ENCODE measurements at regions not wholly inside any gene's neighbourhood (a gene's known extent, or its start where the extent isn't known, plus 50 kb on each side); places are given as distances from the start of the nearest gene placed in this dataset.

- no peaks in the 10 kb centered on the region for H3K27me3 ChIP-seq (ENCODE audit: control insufficient read depth, insufficient read depth, low read length)
- Mint-ChIP-seq H3K36me3 (no peaks in the 10 kb centered on the region), H3K4me3 (no peak overlapping the region), H3K27ac (no peak overlapping the region), H3K27me3 (no peaks in the 10 kb centered on the region), H3K4me1 (no peaks in the 10 kb centered on the region), H3K9me3 (peaks cover 0 to 16% (median 4%) of the 10 kb centered on the region in 7 donors)
- ATAC-seq (ENCODE audit: low read depth in 2 of 2) (no peak), DNase-seq (no peak)
- no peak overlapping the region for H3K27ac ChIP-seq (ENCODE audit: insufficient read depth, low read length, poor library complexity, severe bottlenecking)
- no peak overlapping the region for H3K4me3 ChIP-seq (ENCODE audit: low read depth, low read length)
- no peaks in the 10 kb centered on the region for H3K36me3 ChIP-seq (ENCODE audit: control insufficient read depth, insufficient read depth, low read length)
- no peaks in the 10 kb centered on the region for H3K4me1 ChIP-seq (ENCODE audit: control insufficient read depth, insufficient read depth, low read length, poor library complexity, severe bottlenecking)
- H3K9me3 ChIP-seq (ENCODE audit: control insufficient read depth in 2 of 2, low read length in 2 of 2), result no peaks in the 10 kb centered on the region
These were observed 414.7 kb downstream of the SLC16A7 start for GRCh38 chr12:60010486-60010885.

- Mint-ChIP-seq H3K27me3 (no peaks in the 10 kb centered on the region), H3K27ac (no peak overlapping the region), H3K36me3 (no peaks in the 10 kb centered on the region), H3K4me3 (no peak overlapping the region), H3K4me1 (no peaks in the 10 kb centered on the region), H3K9me3 (peaks cover 0 to 20% (median 4%) of the 10 kb centered on the region in 7 donors)
- DNase-seq (no peak), ATAC-seq (ENCODE audit: low read depth in 2 of 2) (no peak)
- no peak overlapping the region for H3K27ac ChIP-seq (ENCODE audit: insufficient read depth, low read length, poor library complexity, severe bottlenecking)
- H3K4me1 ChIP-seq (ENCODE audit: control insufficient read depth, insufficient read depth, low read length, poor library complexity, severe bottlenecking), result no peaks in the 10 kb centered on the region
- no peaks in the 10 kb centered on the region for H3K9me3 ChIP-seq (ENCODE audit: control insufficient read depth in 2 of 2, low read length in 2 of 2)
- no peaks in the 10 kb centered on the region for H3K36me3 ChIP-seq (ENCODE audit: control insufficient read depth, insufficient read depth, low read length)
- H3K4me3 ChIP-seq (ENCODE audit: low read depth, low read length), result no peak overlapping the region
- H3K27me3 ChIP-seq (ENCODE audit: control insufficient read depth, insufficient read depth, low read length), result no peaks in the 10 kb centered on the region
These were observed 416.8 kb downstream of the SLC16A7 start for GRCh38 chr12:60012659-60013058.

DNA sequence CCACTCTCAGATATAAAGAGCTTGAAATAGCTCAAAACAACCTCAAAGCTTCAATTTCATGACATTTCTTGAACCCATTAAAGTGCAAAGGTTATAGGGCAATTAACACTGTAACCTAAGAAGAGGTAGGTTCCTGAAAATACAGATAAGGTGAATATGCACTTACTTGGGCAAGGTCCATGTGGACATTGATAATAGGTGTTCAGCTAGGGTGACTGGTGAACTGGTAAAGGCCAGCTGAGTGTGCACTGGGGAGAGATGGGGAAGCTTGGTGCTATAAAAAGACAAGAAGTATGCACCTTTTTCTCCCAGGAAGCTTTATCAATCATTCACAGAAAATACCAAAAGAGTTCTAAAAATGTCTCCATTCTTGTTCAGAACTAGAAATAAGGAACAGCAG lies 418.6 kb downstream of the SLC16A7 start:
- no peak overlapping the region for H3K4me3 Mint-ChIP-seq
- Histone ChIP-seq H3K4me3 (ENCODE audit: low read depth, low read length) (no peak overlapping the region), H3K27me3 (ENCODE audit: control insufficient read depth, insufficient read depth, low read length) (no peaks in the 10 kb centered on the region), H3K4me1 (ENCODE audit: control insufficient read depth, insufficient read depth, low read length, poor library complexity, severe bottlenecking) (no peaks in the 10 kb centered on the region), H3K36me3 (ENCODE audit: control insufficient read depth, insufficient read depth, low read length) (no peaks in the 10 kb centered on the region), H3K9me3 (ENCODE audit: control insufficient read depth in 2 of 2, low read length in 2 of 2) (no peaks in the 10 kb centered on the region), H3K27ac (ENCODE audit: insufficient read depth, low read length, poor library complexity, severe bottlenecking) (no peak overlapping the region)
- peaks cover 0 to 20% (median 4%) of the 10 kb centered on the region in 7 donors for H3K9me3 Mint-ChIP-seq
- DNase-seq (no peak), ATAC-seq (ENCODE audit: low read depth in 2 of 2) (no peak)
- H3K27ac Mint-ChIP-seq, result no peak overlapping the region
- no peaks in the 10 kb centered on the region for H3K36me3 Mint-ChIP-seq
- no peaks in the 10 kb centered on the region for H3K4me1 Mint-ChIP-seq
- no peaks in the 10 kb centered on the region for H3K27me3 Mint-ChIP-seq

DNA sequence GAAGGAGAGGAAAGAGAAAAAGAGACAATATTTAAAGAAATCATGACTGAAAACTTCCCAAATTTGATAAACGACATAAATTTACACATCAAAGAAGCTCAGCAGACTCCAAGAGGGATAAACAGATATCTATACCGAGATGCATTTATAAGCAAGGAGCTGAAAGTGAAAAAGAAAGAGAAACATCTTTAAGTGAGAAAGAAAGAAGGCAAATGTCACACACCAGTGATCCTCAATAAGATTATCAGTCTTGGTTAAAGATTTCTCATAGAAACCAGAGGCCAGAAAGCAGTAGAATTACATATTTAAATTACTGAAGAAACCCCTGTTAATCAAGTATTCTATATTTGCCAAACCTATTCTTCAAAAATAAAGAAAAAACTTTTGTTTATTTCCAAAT lies 424.2 kb downstream of the SLC16A7 start:
- Mint-ChIP-seq H3K27me3 (no peaks in the 10 kb centered on the region), H3K36me3 (no peaks in the 10 kb centered on the region), H3K9me3 (peaks cover 0 to 8% (median 5%) of the 10 kb centered on the region in 7 donors), H3K4me3 (no peak overlapping the region), H3K27ac (no peak overlapping the region), H3K4me1 (no peaks in the 10 kb centered on the region)
- H3K4me1 ChIP-seq (ENCODE audit: control insufficient read depth, insufficient read depth, low read length, poor library complexity, severe bottlenecking), result no peaks in the 10 kb centered on the region
- DNase-seq (no peak), ATAC-seq (ENCODE audit: low read depth in 2 of 2) (no peak)
- no peaks in the 10 kb centered on the region for H3K9me3 ChIP-seq (ENCODE audit: control insufficient read depth in 2 of 2, low read length in 2 of 2)
- H3K4me3 ChIP-seq (ENCODE audit: low read depth, low read length), result no peak overlapping the region
- no peaks in the 10 kb centered on the region for H3K36me3 ChIP-seq (ENCODE audit: control insufficient read depth, insufficient read depth, low read length)
- H3K27me3 ChIP-seq (ENCODE audit: control insufficient read depth, insufficient read depth, low read length), result no peaks in the 10 kb centered on the region
- H3K27ac ChIP-seq (ENCODE audit: insufficient read depth, low read length, poor library complexity, severe bottlenecking), result no peak overlapping the region

GRCh38 chr12:60021235-60021634 lies 425.4 kb downstream of the SLC16A7 start:
- no peak overlapping the region for H3K27ac Mint-ChIP-seq
- H3K27ac ChIP-seq (ENCODE audit: insufficient read depth, low read length, poor library complexity, severe bottlenecking), result no peak overlapping the region
- no peaks in the 10 kb centered on the region for H3K4me1 ChIP-seq (ENCODE audit: control insufficient read depth, insufficient read depth, low read length, poor library complexity, severe bottlenecking)
- H3K4me3 Mint-ChIP-seq, result no peak overlapping the region
- H3K27me3 ChIP-seq (ENCODE audit: control insufficient read depth, insufficient read depth, low read length), result no peaks in the 10 kb centered on the region
- no peaks in the 10 kb centered on the region for H3K4me1 Mint-ChIP-seq
- DNase-seq, result no peak
- peaks cover 0 to 8% (median 6%) of the 10 kb centered on the region in 7 donors for H3K9me3 Mint-ChIP-seq
- no peak overlapping the region for H3K4me3 ChIP-seq (ENCODE audit: low read depth, low read length)
- no peaks in the 10 kb centered on the region for H3K36me3 Mint-ChIP-seq
- no peaks in the 10 kb centered on the region for H3K36me3 ChIP-seq (ENCODE audit: control insufficient read depth, insufficient read depth, low read length)
- no peaks in the 10 kb centered on the region for H3K27me3 Mint-ChIP-seq
- no peaks in the 10 kb centered on the region for H3K9me3 ChIP-seq (ENCODE audit: control insufficient read depth in 2 of 2, low read length in 2 of 2)
- no peak for ATAC-seq (ENCODE audit: low read depth in 2 of 2)

DNA sequence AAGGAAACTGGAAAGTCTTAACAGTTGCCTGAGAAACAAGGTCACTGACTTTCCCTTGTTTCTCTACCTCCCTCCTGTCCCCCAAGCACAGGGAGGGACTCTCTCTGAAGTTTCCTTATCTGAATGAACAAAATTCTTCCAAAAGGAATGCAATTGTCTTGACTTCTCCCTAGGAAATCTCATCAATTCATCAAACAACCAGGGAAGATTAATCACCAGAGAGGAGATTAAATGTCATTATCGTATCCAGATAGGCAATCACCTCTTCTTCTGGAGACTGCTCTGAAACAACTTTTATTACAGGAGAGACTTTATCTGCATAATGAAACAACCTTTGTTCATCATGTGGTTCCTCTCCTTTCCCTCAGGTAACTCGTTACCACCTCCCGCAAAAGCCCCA lies 431.4 kb downstream of the SLC16A7 start:
- Histone ChIP-seq H3K36me3 (ENCODE audit: control insufficient read depth, insufficient read depth, low read length) (no peaks in the 10 kb centered on the region), H3K27me3 (ENCODE audit: control insufficient read depth, insufficient read depth, low read length) (no peaks in the 10 kb centered on the region), H3K9me3 (ENCODE audit: control insufficient read depth in 2 of 2, low read length in 2 of 2) (no peaks in the 10 kb centered on the region), H3K27ac (ENCODE audit: insufficient read depth, low read length, poor library complexity, severe bottlenecking) (no peak overlapping the region), H3K4me3 (ENCODE audit: low read depth, low read length) (no peak overlapping the region), H3K4me1 (ENCODE audit: control insufficient read depth, insufficient read depth, low read length, poor library complexity, severe bottlenecking) (no peaks in the 10 kb centered on the region)
- ATAC-seq (ENCODE audit: low read depth in 2 of 2) (no peak), DNase-seq (no peak)
- H3K36me3 Mint-ChIP-seq, result no peaks in the 10 kb centered on the region
- H3K9me3 Mint-ChIP-seq, result peaks cover 0 to 7% (median 4%) of the 10 kb centered on the region in 7 donors
- no peak overlapping the region for H3K27ac Mint-ChIP-seq
- H3K4me1 Mint-ChIP-seq, result no peaks in the 10 kb centered on the region
- no peaks in the 10 kb centered on the region for H3K27me3 Mint-ChIP-seq
- no peak overlapping the region for H3K4me3 Mint-ChIP-seq

GRCh38 chr12:60034147-60034546 lies 438.3 kb downstream of the SLC16A7 start:
- H3K4me1 Mint-ChIP-seq, result no peaks in the 10 kb centered on the region
- H3K27ac ChIP-seq (ENCODE audit: insufficient read depth, low read length, poor library complexity, severe bottlenecking), result no peak overlapping the region
- H3K4me3 Mint-ChIP-seq, result no peak overlapping the region
- H3K4me3 ChIP-seq (ENCODE audit: low read depth, low read length), result no peak overlapping the region
- H3K4me1 ChIP-seq (ENCODE audit: control insufficient read depth, insufficient read depth, low read length, poor library complexity, severe bottlenecking), result no peaks in the 10 kb centered on the region
- ATAC-seq (ENCODE audit: low read depth in 2 of 2) (no peak), DNase-seq (no peak)
- peaks cover 2 to 15% (median 9%) of the 10 kb centered on the region in 7 donors for H3K9me3 Mint-ChIP-seq
- H3K36me3 ChIP-seq (ENCODE audit: control insufficient read depth, insufficient read depth, low read length), result no peaks in the 10 kb centered on the region
- no peaks in the 10 kb centered on the region for H3K27me3 ChIP-seq (ENCODE audit: control insufficient read depth, insufficient read depth, low read length)
- no peaks in the 10 kb centered on the region for H3K36me3 Mint-ChIP-seq
- H3K27me3 Mint-ChIP-seq, result peaks cover 4% of the 10 kb centered on the region
- peaks cover 0 to 2% of the 10 kb centered on the region in 2 experiments for H3K9me3 ChIP-seq (ENCODE audit: control insufficient read depth in 2 of 2, low read length in 2 of 2)
- H3K27ac Mint-ChIP-seq, result no peak overlapping the region

- Mint-ChIP-seq H3K4me3 (no peak overlapping the region), H3K27ac (no peak overlapping the region), H3K27me3 (peaks cover 4% of the 10 kb centered on the region), H3K9me3 (peaks cover 2 to 14% (median 9%) of the 10 kb centered on the region in 7 donors), H3K4me1 (no peaks in the 10 kb centered on the region), H3K36me3 (no peaks in the 10 kb centered on the region)
- Histone ChIP-seq H3K4me1 (ENCODE audit: control insufficient read depth, insufficient read depth, low read length, poor library complexity, severe bottlenecking) (no peaks in the 10 kb centered on the region), H3K27me3 (ENCODE audit: control insufficient read depth, insufficient read depth, low read length) (no peaks in the 10 kb centered on the region), H3K4me3 (ENCODE audit: low read depth, low read length) (no peak overlapping the region), H3K9me3 (ENCODE audit: control insufficient read depth in 2 of 2, low read length in 2 of 2) (peaks cover 0 to 2% of the 10 kb centered on the region in 2 experiments), H3K36me3 (ENCODE audit: control insufficient read depth, insufficient read depth, low read length) (no peaks in the 10 kb centered on the region), H3K27ac (ENCODE audit: insufficient read depth, low read length, poor library complexity, severe bottlenecking) (no peak overlapping the region)
- DNase-seq (no peak), ATAC-seq (ENCODE audit: low read depth in 2 of 2) (no peak)
These were observed 440.0 kb downstream of the SLC16A7 start for GRCh38 chr12:60035835-60036234.
